Brain microvascular endothelial cell (primary cell): ENCODE measurements at regions not wholly inside any gene's neighbourhood (a gene's known extent, or its start where the extent isn't known, plus 50 kb on each side); places are given as distances from the start of the nearest gene placed in this dataset.

Experiments used
- DNase-seq: peaks from one replicate; pipeline ENCODE4 v3.0.0-alpha.2; 2020
- H3K27ac ChIP-seq: fragments of 250-450 bp; sonication (Bioruptor Pico); 2 replicates; pipeline ENCODE4 v1.5.1; 2020; ENCODE audit warnings: mild to moderate bottlenecking, moderate library complexity
- H3K27me3 ChIP-seq: fragments of 250-450 bp; sonication (Bioruptor Pico); replicated peaks from 2 replicates; pipeline ENCODE4 v1.5.1; 2020; ENCODE audit warnings: mild to moderate bottlenecking
- H3K36me3 ChIP-seq: fragments of 250-450 bp; sonication (Bioruptor Pico); replicated peaks from 2 replicates; pipeline ENCODE4 v1.5.1; 2020; ENCODE audit warnings: mild to moderate bottlenecking
- H3K4me3 ChIP-seq: 2 replicates; pipeline ENCODE4 v1.5.1; 2011; ENCODE audit warnings: low read depth, mild to moderate bottlenecking, control low read depth, low read length, moderate library complexity
- CTCF ChIP-seq: IDR thresholded peaks from 2 replicates; pipeline ENCODE4 v1.5.1; 2011; ENCODE audit warnings: low read depth, mild to moderate bottlenecking, moderate library complexity, low read length, control low read depth, inconsistent platforms; ENCODE audit errors: missing control alignments
- in situ Hi-C: cut with HindIII; loops from 2 replicates; pipeline ENCODE4 v1.10.0; 2017; ENCODE audit warnings: low sequenced_read_pairs, low pct_ligation_motif_present

DNA sequence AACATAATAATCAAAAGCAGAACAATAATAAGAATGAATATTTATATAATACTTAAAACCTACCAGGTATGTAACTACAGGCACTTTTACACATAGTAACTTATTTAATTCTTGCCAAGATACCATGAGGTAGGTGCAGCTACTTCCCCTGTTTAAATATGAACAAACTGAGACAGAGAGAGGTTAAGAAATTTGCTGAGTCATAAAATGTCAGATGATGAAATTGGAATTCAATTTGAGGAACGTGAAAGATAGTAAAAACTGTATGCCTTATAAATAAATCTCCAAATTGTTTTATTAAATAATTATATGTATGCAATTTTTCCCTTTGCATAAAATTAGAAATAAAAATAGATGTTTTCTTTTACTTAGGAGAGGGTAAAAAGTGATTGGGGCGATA lies 1103.3 kb upstream of the NRXN1 start:
- no peak overlapping the region for H3K4me3 ChIP-seq
- TF ChIP-seq CTCF: no peak
- H3K36me3 ChIP-seq: no peaks in the 10 kb centered on the region
- no peak for DNase-seq
- H3K27ac ChIP-seq: no peak overlapping the region
- no peaks in the 10 kb centered on the region for H3K27me3 ChIP-seq
- in situ Hi-C loops: no loop called here

GRCh38 chr2:52128081-52128480 lies 1096.1 kb upstream of the NRXN1 start:
- no peaks in the 10 kb centered on the region for H3K36me3 ChIP-seq
- H3K27me3 ChIP-seq: no peaks in the 10 kb centered on the region
- no peak for TF ChIP-seq CTCF
- H3K27ac ChIP-seq: peak overlapping the region; percentile 36
- in situ Hi-C loops: no loop called here
- H3K4me3 ChIP-seq: no peak overlapping the region
- DNase-seq: peak; percentile 20

DNA sequence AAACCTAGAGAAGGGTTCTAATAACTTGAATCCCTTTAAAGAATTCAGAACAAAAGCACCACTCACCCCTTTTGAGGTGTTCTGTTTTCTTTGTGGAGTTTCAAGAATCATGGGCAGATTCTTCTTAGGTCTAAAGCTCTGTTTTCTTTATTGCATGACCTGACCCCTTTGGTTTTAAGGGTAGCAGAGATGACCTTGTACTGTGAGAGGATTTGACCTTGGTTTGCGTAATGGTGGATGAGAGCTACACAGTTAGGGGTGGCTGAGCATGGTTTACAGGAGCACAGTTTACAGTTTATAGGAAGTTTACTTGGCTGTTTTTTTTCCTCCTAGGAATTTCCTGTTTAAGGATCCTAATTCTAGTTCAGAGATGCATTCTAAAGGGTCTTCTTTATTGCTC lies 1095.6 kb upstream of the NRXN1 start:
- Histone ChIP-seq H3K27ac (peak overlapping the region; percentile 36), H3K36me3 (no peaks in the 10 kb centered on the region), H3K4me3 (no peak overlapping the region), H3K27me3 (no peaks in the 10 kb centered on the region)
- DNase-seq: no peak
- TF ChIP-seq CTCF: no peak
- in situ Hi-C loops: no loop called here

GRCh38 chr2:52117299-52117698 lies 1085.4 kb upstream of the NRXN1 start:
- H3K27ac ChIP-seq: no peak overlapping the region
- H3K36me3 ChIP-seq: no peaks in the 10 kb centered on the region
- no peaks in the 10 kb centered on the region for H3K27me3 ChIP-seq
- peak; percentile 9 for DNase-seq
- no peak for TF ChIP-seq CTCF
- in situ Hi-C loops: no loop called here
- H3K4me3 ChIP-seq: no peak overlapping the region

- Histone ChIP-seq H3K27me3 (no peaks in the 10 kb centered on the region), H3K4me3 (no peak overlapping the region), H3K27ac (no peak overlapping the region), H3K36me3 (no peaks in the 10 kb centered on the region)
- in situ Hi-C loops: no loop called here
- no peak for TF ChIP-seq CTCF
- no peak for DNase-seq
Measured at GRCh38 chr2:52115750-52116149, 1083.8 kb upstream of the NRXN1 start.

DNA sequence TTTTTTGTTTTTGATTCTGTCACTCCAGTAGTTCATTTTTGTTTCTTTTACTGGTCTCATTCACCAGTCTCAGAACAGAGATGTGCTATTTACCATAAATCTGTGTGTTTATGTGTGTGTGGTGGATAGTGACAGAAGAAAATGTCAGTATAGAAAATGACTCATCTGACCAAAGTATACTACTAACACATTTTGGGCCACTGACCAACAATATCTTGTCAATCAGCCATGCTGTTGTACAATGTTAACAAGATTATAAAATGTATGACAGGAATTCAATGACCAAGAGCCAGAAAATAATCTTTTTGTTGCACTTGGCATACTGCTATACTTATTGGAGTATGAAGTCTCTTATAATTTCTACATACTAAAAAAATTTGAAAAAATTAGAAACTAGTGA lies 1081.4 kb upstream of the NRXN1 start:
- H3K27ac ChIP-seq: no peak overlapping the region
- peak; percentile 18 for DNase-seq
- H3K4me3 ChIP-seq: no peak overlapping the region
- in situ Hi-C loops: no loop called here
- H3K36me3 ChIP-seq: no peaks in the 10 kb centered on the region
- no peak for TF ChIP-seq CTCF
- H3K27me3 ChIP-seq: no peaks in the 10 kb centered on the region
